Activated T-cell treated with anti-CD3 and anti-CD28 coated beads, Interleukin-2, amount 50 U/mL, for 72 hours (primary cell): ENCODE measurements at regions not wholly inside any gene's neighbourhood (a gene's known extent, or its start where the extent isn't known, plus 50 kb on each side); places are given as distances from the start of the nearest gene placed in this dataset.

Experiments
- ATAC-seq, 2 donors: fragments of 150-1000 bp; cut with Tn5 transposase; replicated peaks in 1 of 2; 2 replicates each; pipeline ENCODE4 v1.10.0; 2021; ENCODE audit warnings: moderate library complexity in 2 of 2, mild to moderate bottlenecking in 1 of 2
- DNase-seq, 2 donors: peaks; one replicate each; pipeline ENCODE4 v3.0.0; 2021 to 2022; ENCODE audit warnings: mixed read lengths in 1 of 2
- H3K27ac Mint-ChIP-seq: one replicate; pipeline ENCODE4 v1.8.0; 2022; ENCODE audit warnings: mild to moderate bottlenecking, moderate library complexity, mixed read lengths
- H3K27me3 Mint-ChIP-seq: one replicate; pipeline ENCODE4 v1.8.0; 2022; ENCODE audit warnings: low read depth, mixed read lengths
- H3K36me3 Mint-ChIP-seq, 2 donors: one replicate each; pipeline ENCODE4 v1.8.0; 2022; ENCODE audit warnings: mixed read lengths in 2 of 2, mild to moderate bottlenecking in 1 of 2; ENCODE audit not compliant: insufficient read depth in 2 of 2
- H3K4me1 Mint-ChIP-seq: one replicate; pipeline ENCODE4 v1.8.0; 2022; ENCODE audit warnings: low read depth, mixed read lengths
- H3K4me3 Mint-ChIP-seq, 2 donors: one replicate each; pipeline ENCODE4 v1.8.0; 2022; ENCODE audit warnings: mild to moderate bottlenecking in 2 of 2, mixed read lengths in 2 of 2, moderate library complexity in 2 of 2
- H3K9me3 Mint-ChIP-seq, 2 donors: one replicate each; pipeline ENCODE4 v1.8.0; 2022; ENCODE audit warnings: mixed read lengths in 2 of 2

DNA sequence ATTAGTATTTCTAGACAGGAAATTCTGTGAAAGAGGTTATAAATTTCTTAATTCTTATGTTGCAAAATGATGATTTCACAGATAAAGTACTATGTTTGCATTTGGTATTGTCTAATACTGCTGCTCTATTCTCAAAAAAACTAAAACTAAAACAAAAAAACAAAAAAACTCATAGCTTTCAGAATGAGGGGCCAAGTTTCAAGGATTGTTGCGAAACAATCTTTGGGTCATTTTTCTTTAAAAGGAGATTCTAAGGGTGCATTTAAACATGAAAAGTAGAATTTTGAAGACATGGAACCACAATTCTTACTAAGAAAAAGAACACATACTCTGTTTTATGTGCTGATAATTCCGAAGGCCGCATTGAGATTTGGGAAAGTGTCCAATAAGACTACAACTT is 645.1 kb downstream of the ADGRL2 start:
- Mint-ChIP-seq H3K9me3 (peaks cover 0 to 3% of the 10 kb centered on the region in 2 donors), H3K36me3 (no peaks in the 10 kb centered on the region), H3K4me3 (no peak overlapping the region), H3K27me3 (no peaks in the 10 kb centered on the region), H3K27ac (no peak overlapping the region), H3K4me1 (no peaks in the 10 kb centered on the region)
- DNase-seq, result no peak
- ATAC-seq, result no peak

DNA sequence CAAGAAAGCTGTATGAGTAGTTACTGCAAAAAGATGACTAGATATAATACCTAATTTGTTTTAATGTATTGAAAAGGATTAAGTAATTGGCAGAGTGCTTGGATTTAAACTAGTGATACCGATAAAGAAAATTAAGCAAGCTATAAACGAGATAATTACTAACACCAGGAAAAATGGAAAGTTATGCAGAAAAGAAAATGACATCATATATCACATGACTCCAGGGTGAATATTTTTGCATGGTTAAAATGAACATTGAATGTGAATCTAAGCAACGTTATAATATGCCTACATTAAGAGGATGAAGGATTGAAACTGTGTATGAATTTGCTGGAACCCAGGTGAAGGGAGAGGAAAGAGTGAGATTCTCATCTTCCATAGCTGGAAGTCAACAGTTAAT is 644.4 kb downstream of the ADGRL2 start:
- ATAC-seq, result no peak
- no peaks in the 10 kb centered on the region for H3K4me1 Mint-ChIP-seq

DNA sequence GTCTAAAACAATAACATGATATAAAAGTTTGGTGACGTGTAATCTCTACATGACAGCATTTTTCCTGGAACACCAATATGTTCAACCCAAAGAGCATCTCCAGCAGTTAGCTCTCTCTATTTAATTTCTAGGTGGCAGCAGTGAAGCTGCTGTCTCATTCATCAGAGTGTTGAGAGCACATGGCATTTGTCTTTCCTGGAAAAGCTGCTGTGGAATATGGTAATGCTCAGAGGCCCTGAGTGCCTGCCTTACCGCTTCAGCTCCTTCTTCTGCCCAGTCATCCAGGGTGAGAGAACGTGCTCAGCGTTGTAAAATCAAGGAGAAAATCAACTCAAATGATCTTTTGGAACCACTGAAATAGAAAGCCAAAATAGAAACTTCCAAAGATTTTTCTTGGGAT is 640.7 kb downstream of the ADGRL2 start:
- DNase-seq (no peak), ATAC-seq (no peak)
- Mint-ChIP-seq H3K9me3 (peaks cover 0 to 2% of the 10 kb centered on the region in 2 donors), H3K27me3 (no peaks in the 10 kb centered on the region), H3K4me3 (no peak overlapping the region), H3K27ac (no peak overlapping the region), H3K4me1 (no peaks in the 10 kb centered on the region), H3K36me3 (no peaks in the 10 kb centered on the region)

More for the DNA sequence above, 644.4 kb downstream of the ADGRL2 start:
- peaks cover 0 to 2% of the 10 kb centered on the region in 2 donors for H3K9me3 Mint-ChIP-seq
- no peak overlapping the region for H3K4me3 Mint-ChIP-seq
- no peak overlapping the region for H3K27ac Mint-ChIP-seq
- H3K27me3 Mint-ChIP-seq, result no peaks in the 10 kb centered on the region
- no peaks in the 10 kb centered on the region for H3K36me3 Mint-ChIP-seq
- DNase-seq, result no peak

DNA sequence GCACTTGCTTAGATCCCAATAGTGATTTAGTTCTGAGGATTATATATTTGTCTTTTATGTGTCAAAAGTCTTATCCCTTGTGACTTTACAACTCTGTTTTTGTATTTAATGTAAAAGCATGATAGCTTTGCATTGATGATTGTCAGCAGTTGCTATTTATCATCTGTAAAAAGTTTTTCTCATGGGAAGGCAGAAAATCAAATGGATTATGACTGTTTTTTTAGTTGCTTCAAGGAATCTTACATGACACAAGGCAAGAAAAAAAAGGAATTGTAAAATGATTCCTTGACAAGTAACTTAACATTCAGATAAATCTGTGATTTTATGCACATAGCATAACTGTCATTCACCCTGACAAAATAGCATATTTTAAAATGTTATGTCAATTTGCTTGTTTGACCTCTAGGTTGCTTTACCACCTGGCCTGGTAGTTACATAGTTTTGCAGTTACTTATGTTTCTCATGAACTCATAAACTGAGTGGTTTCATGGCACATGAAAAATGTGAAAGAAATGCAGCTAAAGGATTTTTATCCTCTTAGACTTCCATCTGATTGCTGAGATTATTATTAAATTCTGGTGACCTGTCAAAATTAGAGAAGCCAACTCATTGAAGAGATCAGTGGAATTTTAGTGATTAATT is 622.6 kb downstream of the ADGRL2 start:
- H3K4me3 Mint-ChIP-seq, result no peak overlapping the region
- H3K27me3 Mint-ChIP-seq, result no peaks in the 10 kb centered on the region
- DNase-seq (no peak), ATAC-seq (no peak)
- H3K9me3 Mint-ChIP-seq, result peaks cover 2 to 5% of the 10 kb centered on the region in 2 donors
- H3K27ac Mint-ChIP-seq, result no peak overlapping the region
- H3K36me3 Mint-ChIP-seq, result no peaks in the 10 kb centered on the region
- H3K4me1 Mint-ChIP-seq, result no peaks in the 10 kb centered on the region

DNA sequence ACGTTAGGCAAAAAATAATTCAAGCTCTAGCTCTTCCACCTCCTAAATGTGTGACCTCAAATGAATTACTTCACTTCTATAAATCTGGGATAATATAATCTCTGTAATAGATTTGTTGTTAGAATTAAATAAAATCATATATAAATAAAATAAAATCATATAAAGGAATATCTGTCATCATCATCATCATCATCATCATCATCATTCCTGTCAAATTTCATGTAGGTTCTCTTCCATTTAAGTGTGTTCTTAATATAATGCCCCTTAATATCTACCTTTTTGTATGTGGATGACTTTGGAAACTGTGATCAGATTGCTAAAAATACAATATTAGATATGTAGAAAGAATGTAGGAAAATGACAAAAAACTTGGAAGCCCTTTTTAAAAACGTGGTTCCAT is 621.0 kb downstream of the ADGRL2 start:
- no peak overlapping the region for H3K4me3 Mint-ChIP-seq
- ATAC-seq (no peak), DNase-seq (no peak)
- no peaks in the 10 kb centered on the region for H3K36me3 Mint-ChIP-seq
- H3K4me1 Mint-ChIP-seq, result no peaks in the 10 kb centered on the region
- H3K27me3 Mint-ChIP-seq, result no peaks in the 10 kb centered on the region
- no peak overlapping the region for H3K27ac Mint-ChIP-seq
- H3K9me3 Mint-ChIP-seq, result no peaks in the 10 kb centered on the region

DNA sequence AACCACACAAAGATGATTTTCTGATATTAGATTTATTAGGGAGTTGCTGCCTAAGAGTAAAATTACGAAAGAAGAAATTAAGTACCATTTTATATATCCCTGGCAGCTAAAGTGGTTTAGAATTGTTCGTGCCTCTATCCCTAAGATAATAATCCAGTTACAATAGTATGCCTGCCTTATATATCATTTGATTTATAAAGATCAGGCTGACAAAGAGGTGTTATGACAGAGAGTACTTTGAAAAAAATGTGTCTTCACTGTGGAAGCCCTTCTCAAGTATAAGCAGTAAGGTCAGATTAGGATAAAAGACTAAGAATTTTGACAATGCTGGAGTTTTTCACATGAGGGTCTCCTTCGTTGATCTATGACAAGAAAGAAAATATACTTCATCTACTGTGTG is 619.9 kb downstream of the ADGRL2 start:
- no peak overlapping the region for H3K27ac Mint-ChIP-seq
- ATAC-seq (no peak), DNase-seq (no peak)
- H3K4me1 Mint-ChIP-seq, result no peaks in the 10 kb centered on the region
- H3K4me3 Mint-ChIP-seq, result no peak overlapping the region
- H3K27me3 Mint-ChIP-seq, result no peaks in the 10 kb centered on the region
- no peaks in the 10 kb centered on the region for H3K36me3 Mint-ChIP-seq
- H3K9me3 Mint-ChIP-seq, result peaks cover 0 to 4% of the 10 kb centered on the region in 2 donors

DNA sequence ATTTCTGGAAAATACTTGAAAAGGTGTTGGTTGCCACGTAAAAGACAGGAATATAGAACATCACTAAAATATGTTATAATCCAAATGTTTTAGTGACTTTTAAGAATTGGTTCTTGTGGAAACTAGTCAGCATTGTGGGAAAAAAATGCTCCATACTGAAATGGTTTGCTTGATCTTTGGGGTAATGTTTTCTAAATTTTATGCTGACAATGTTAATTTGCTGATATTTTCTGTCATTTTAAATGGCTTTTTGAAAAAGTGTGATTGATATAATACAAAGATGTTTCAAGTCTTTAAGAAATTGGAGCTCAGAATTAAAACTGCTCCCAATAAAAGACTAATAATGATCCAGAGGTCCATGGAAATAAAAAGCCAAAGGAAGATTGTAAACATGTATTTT is 610.9 kb downstream of the ADGRL2 start:
- no peak overlapping the region for H3K4me3 Mint-ChIP-seq
- H3K4me1 Mint-ChIP-seq, result no peaks in the 10 kb centered on the region
- H3K36me3 Mint-ChIP-seq, result no peaks in the 10 kb centered on the region
- ATAC-seq, result no peak
- H3K27me3 Mint-ChIP-seq, result no peaks in the 10 kb centered on the region
- no peak overlapping the region for H3K27ac Mint-ChIP-seq
- DNase-seq, result no peak
- H3K9me3 Mint-ChIP-seq, result peaks cover 0 to 4% of the 10 kb centered on the region in 2 donors

DNA sequence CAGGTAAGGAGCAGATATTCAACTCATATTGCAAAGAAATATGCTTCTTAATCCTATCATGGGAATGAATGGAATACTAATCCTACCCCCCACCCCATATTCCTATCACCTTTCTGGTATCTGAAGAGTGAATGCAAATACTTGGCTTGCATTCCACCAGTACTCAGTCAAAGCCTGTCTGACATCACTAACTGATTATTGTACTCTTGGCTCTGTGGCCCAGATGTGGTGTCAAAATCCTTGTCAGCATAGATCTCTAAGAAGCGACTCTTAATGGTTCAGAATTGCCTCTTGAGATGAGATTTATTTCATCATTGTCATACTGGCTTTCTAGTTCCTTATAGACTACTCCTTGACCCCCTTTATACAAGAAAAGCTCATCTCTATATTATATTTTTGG is 604.6 kb downstream of the ADGRL2 start:
- DNase-seq (no peak), ATAC-seq (no peak)
- Mint-ChIP-seq H3K4me3 (no peak overlapping the region), H3K9me3 (peaks cover 0 to 2% of the 10 kb centered on the region in 2 donors), H3K36me3 (no peaks in the 10 kb centered on the region), H3K27ac (no peak overlapping the region), H3K27me3 (no peaks in the 10 kb centered on the region), H3K4me1 (no peaks in the 10 kb centered on the region)

DNA sequence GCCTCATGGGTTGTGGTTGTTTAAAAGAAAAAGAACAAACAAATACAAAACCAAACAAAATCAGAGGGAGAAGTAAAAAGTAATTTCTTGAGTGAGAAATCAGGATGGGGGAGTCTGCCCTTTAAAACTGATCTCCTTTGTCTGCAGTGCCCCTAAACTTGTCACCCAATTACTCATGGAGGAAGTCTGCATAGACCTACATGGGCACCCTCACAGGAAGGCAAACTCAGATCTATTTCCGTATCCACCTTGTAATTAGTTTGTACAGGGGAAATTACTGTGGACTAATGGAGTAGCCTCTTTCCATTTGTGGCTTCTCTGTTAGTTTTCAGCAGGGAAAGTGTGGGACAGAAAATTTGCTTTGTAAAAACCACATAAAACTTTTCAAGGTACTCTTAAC is 600.4 kb downstream of the ADGRL2 start:
- Mint-ChIP-seq H3K27me3 (no peaks in the 10 kb centered on the region), H3K4me3 (no peak overlapping the region), H3K9me3 (peaks cover 0 to 2% of the 10 kb centered on the region in 2 donors), H3K27ac (no peak overlapping the region), H3K36me3 (no peaks in the 10 kb centered on the region), H3K4me1 (no peaks in the 10 kb centered on the region)
- ATAC-seq, result no peak
- no peak for DNase-seq

DNA sequence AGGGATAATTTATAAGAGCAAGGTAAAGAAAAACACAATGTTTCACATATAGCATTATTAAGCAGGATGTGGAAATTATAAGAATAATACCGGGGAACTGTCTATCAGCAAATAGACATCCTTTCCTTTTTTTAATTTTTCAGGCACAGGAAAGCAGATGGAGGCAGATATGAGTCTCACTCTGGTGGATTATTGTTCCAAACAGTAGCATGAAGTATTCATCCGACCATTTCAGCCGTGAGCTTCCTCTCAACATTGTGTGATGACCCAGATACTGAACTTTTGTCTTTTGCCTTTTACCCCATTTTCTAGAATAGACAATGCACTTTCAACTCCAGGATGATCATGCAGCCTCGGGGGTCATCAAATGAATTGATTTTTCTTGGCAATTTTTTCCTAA is 599.8 kb downstream of the ADGRL2 start:
- Mint-ChIP-seq H3K4me3 (no peak overlapping the region), H3K27me3 (no peaks in the 10 kb centered on the region), H3K36me3 (no peaks in the 10 kb centered on the region), H3K27ac (no peak overlapping the region), H3K9me3 (peaks cover 0 to 2% of the 10 kb centered on the region in 2 donors), H3K4me1 (no peaks in the 10 kb centered on the region)
- DNase-seq, result no peak
- no peak for ATAC-seq

DNA sequence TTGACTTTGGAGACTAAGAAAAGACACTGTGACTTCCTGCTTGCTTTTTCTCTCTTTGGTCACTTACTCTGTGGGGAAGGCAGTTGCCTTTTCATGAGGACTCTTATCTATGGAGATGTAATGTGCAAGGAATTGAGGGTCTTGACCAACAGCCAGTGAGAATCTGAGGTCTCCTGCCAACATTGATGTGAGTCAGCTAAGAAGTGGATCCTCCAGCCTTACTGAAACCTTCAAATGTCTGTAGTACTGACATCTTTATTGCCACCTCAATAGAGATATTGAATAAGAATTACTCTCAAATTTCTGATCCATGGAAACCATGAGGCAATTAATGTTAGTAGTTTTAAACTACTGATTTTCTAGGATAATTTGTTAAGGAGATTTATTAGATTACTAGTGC is 598.4 kb downstream of the ADGRL2 start:
- Mint-ChIP-seq H3K36me3 (no peaks in the 10 kb centered on the region), H3K9me3 (no peaks in the 10 kb centered on the region), H3K4me3 (no peak overlapping the region), H3K27ac (no peak overlapping the region), H3K4me1 (no peaks in the 10 kb centered on the region), H3K27me3 (no peaks in the 10 kb centered on the region)
- DNase-seq, result no peak
- ATAC-seq, result no peak

DNA sequence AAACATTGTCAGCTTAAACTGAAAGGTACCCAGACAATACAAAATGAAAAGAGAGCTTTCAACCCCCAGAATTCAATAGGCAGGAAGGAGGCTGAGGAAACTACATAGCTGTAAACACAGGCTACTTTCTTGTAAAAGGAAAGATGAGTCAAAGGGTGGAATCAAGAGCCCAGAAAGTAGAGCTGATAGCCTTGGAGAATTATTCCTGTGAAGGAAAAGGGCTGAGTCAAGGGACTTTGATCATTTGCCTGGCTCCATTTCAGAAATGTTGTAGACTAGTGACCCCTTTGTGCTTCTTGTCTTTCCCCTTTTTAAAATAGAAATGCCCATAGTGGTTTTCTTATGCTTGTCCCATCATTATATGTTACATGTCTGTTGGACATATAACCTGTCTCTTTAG is 597.6 kb downstream of the ADGRL2 start:
- H3K4me3 Mint-ChIP-seq, result no peak overlapping the region
- no peaks in the 10 kb centered on the region for H3K4me1 Mint-ChIP-seq
- ATAC-seq (no peak), DNase-seq (no peak)
- H3K27me3 Mint-ChIP-seq, result peaks cover 5% of the 10 kb centered on the region
- no peaks in the 10 kb centered on the region for H3K36me3 Mint-ChIP-seq
- H3K27ac Mint-ChIP-seq, result no peak overlapping the region
- no peaks in the 10 kb centered on the region for H3K9me3 Mint-ChIP-seq

DNA sequence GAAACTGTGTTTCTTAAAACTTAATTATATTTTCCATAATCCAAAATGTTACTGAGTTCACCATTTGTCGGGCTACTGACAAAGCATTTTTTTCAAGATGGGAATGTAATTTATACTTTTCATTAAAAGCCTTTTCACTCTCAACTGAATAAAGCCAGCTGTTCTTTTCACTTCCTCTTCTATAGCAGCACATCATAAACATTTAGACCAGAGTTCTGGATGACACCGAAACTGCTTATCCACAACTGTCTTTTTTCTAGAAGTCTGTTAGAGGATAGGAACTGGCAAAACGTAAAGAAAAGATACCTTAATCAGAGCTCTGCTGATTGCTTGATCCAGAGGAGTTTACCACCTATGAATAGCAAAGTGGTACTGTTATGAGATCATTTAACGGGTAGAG is 594.7 kb downstream of the ADGRL2 start:
- peaks cover 5% of the 10 kb centered on the region for H3K27me3 Mint-ChIP-seq
- ATAC-seq (no peak), DNase-seq (no peak)
- no peaks in the 10 kb centered on the region for H3K4me1 Mint-ChIP-seq
- no peak overlapping the region for H3K27ac Mint-ChIP-seq
- no peaks in the 10 kb centered on the region for H3K36me3 Mint-ChIP-seq
- H3K4me3 Mint-ChIP-seq, result no peak overlapping the region
- no peaks in the 10 kb centered on the region for H3K9me3 Mint-ChIP-seq

DNA sequence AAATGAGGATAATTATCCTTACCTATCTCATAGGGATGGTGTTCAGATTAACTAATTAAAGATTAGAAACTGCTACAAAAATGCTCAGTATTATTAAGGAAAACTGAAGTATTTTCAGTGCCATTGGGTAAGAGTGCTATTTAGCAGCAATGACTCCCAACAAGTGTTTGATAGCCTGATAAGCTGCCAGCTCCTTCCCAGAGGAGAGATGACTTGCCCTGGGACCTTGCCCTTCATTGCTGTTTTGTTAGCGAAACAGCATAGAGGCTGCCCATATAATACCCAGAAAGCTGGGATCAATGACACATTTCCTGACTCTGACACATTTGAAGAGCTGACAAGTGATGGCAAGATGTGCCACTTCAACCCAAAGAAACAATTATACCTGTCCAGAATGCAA is 592.2 kb downstream of the ADGRL2 start:
- no peak overlapping the region for H3K4me3 Mint-ChIP-seq
- H3K9me3 Mint-ChIP-seq, result no peaks in the 10 kb centered on the region
- peaks cover 5% of the 10 kb centered on the region for H3K27me3 Mint-ChIP-seq
- DNase-seq (no peak), ATAC-seq (no peak)
- no peaks in the 10 kb centered on the region for H3K36me3 Mint-ChIP-seq
- H3K4me1 Mint-ChIP-seq, result no peaks in the 10 kb centered on the region
- H3K27ac Mint-ChIP-seq, result no peak overlapping the region
